GM21360 (cell line): ENCODE measurements at regions not wholly inside any gene's neighbourhood (a gene's known extent, or its start where the extent isn't known, plus 50 kb on each side); places are given as distances from the start of the nearest gene placed in this dataset.
"Not testable (repeated sequence)": the region's sequence is repeated elsewhere in the genome, so short reads cannot be mapped to it uniquely, and the experiment has no call there.

Source experiments
- ATAC-seq: cut with Tn5 transposase; IDR thresholded peaks from one replicate; pipeline ENCODE4 v1.9.1; 2021; ENCODE audit warnings: mild to moderate bottlenecking, moderate library complexity; ENCODE audit not compliant: unreplicated experiment

DNA sequence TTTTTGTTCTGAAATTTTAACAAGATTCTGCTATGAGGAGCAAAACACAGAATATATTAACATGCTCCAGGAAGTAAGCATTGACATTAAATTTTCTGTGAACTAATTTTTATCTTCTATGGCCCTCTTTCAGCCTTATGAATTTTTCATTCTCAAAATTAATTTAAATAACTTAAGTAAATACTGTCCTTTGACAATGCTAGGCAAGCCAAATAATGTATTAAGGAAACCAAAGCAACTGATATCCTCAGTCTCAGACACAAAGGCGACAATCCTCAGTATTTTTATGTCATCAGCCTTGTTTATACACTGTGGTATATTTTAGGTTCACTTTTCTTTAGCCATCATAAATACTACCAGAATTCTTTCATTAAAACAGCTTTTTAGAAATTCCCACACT, 159.8 kb downstream of the CGGBP1 start:
- ATAC-seq, result no peak

DNA sequence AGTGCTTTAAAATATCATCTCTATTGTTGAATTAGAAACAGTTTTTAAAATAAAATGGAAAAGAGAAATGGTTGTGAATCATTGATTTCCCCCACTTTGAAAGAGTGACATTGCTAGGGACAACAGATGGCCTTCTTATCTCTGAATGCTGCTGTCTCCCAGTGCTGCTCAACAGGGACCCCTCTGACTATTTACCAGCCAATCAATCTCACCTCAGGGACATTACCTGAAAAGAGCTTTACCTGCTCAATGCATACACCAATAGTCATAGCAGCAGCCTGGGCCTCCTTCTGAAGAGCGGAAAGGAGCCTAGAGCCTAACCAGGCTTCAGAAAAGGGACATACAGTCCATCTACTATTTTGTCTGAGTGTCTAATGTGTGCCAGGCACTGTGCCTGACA, 162.8 kb downstream of the CGGBP1 start:
- no peak for ATAC-seq

DNA sequence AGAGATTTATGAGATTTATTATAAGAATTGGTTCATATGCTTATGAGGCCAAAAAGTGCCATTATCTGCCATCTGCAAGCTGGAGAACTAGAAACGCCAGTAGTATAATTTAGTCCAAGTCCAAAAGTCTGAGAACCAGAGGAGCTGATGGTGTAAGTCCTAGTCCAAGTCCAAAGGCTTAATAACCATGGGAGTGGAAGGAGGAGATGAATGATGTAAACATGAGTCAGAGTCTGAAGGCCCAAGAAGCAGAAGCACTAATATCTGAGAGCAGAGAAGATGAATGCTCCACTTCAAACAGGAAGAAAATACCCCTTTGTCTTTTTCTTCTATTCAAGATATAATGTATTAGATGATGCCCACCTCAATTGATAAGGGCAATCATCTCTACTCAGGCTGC, 185.7 kb downstream of the CGGBP1 start:
- no peak for ATAC-seq

DNA sequence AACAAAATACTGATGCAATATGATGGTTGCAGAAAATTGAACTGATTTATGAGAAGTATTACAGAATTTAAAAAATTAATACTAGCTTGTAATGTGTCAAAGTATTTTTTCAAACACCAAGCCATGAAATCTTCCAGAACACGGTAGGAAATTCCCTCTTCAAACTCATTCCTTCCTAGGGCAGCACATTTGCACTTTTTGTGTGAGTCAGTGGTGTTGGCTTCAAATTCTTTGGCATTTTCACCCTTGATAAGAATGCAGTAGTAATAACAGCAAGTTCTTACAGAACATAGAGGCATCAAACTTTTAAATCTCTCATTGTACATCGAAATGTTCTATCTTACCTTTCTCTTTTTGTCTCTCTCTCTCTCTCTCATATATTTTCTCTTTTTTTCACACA, 191.8 kb downstream of the CGGBP1 start:
- no peak for ATAC-seq

DNA sequence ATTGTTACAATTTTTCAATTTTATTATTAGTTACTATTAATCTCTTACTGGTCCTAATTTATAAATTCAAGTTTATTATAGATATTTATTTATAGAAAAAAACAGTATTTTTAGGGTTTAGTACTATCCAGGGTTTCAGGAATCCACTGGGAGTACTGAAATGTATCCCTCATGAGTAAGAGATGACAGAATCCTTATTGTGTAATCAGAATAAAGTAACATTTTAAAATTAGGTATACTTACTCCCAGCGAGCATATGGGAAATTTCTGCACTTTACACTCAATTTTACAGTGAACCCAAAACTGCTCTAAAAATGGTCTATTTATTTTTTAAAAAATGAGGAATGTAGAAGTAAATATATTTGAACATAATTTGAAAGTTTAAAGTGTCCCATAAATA, 202.7 kb downstream of the CGGBP1 start:
- ATAC-seq, result no peak

DNA sequence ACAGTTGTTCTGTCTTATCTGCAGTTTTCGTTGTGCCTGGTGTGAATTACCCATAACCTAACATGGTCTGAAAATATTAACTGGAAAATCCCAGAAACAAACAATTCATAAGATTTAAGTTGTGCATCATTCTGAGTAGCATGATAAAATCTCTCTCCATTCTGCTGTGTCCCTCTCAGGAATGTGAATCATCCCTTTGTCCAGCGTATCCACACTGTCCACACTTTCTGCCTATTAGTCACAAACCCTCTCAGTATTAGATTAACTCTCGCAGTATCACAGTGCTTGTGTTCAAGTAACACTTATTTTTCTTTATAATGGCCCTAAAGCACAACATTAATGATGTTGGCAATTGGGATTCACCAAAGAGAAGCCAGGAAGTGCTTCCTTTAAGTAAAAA, 203.2 kb downstream of the CGGBP1 start:
- no peak for ATAC-seq

DNA sequence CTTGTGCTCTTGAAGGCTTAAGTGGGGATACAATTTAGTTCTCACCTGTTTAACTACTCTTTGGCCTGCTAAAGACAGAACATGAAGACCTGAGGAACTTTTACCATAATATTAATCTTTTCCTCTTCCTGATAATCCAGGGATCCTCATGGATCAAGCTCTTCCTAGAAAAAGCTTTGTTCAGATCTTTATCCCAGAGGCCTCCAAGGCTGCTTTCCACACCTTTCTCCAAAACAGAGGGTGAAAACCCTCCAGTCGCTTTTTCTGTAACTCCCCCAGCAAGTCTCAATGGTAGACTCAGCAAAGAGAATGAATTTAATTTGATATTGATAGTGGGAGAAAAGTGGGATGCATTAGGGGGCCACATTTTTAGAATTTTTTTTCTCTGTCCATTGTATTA, 203.6 kb downstream of the CGGBP1 start:
- no peak for ATAC-seq

DNA sequence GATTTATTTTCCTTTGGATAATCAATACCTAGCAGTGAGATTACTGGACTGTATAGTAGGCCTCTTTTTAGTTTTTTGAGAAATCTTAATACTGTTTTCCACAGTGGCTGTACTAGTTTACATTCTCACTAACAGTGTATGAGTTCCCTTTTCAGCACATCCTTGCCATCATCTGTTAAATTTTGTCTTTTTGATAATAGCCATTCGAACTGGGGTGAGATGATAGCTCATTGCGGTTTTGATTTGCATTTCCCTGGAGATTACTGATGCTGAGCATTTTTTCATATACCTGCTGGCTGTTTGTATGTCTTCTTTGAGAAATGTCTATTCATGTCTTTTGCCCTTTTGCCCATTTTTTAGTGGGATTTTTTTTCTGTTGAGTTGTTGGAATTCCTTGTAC, 210.8 kb downstream of the CGGBP1 start:
- ATAC-seq, result no peak

DNA sequence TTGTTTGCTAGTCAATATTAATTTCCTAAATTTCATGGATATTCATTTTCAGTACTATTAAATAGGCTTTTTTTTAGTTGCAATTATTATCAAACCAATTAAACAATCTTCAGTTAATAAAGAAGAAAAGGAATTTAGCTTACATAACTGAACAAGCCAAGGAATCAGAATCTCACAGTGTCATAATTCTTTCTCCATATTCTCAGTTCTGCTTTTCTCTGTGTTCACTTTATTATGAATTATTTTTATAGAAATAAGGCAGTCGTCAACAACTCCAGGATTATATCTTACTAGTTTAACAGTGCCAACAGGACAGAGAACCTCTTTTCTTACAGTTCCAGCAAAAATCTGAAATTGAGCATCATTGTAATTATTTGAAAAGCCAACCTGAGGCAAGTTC, 221.7 kb downstream of the CGGBP1 start:
- no peak for ATAC-seq

DNA sequence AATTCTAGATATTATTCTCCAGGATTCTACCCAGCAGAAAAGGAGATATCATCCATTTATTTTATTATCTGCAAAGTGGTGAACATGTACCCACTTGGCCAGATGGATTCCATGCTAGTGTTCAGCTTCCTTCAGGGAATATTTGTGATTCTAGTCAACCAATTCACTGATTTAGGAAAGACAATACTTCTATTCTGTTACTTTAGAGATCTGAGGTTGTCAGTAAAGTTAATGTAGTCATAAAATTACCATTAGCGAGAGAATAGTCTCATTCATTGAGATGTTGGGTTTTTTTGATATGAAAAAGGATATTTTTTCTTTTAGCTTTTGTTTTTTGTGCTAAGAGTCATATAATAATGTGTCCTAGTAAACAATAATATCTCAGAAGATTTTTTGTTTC, 222.8 kb downstream of the CGGBP1 start:
- no peak for ATAC-seq

DNA sequence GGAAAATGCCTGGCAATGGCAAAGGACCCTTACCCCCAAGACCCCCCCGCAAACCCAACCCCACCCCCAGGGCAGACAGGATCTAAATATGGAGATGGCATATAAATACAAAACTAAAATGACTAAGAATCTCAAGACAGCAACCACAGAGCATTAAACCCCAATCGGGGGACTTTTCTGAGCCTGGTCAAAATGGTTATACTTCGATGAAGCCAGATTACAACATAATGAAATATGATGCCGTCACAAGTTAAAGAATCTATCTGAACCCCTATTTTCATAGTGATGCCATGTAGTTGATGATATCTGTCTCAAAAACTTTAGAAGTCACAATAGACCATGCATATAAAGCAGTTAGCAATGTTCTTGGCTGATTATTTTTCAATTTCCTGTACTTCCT, 223.6 kb downstream of the CGGBP1 start:
- ATAC-seq, result no peak

DNA sequence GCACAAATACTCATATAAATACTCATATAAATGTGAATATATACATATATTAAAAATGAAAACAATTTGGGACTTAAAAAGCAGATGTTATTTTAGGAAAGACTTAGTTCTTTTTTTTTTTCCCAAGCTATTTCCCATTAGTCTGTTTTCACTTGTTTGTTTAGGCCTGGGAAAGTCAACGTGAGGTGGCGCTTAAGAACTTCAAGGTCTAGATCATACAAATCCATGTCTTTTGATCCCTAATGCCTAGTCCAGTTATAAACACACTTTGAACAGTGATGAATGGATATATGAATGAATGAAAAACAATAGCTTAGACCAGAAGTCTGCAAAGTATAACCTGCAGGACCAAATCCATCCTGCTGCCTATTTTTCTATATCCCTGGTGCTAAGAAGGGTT, 224.5 kb downstream of the CGGBP1 start:
- no peak for ATAC-seq

DNA sequence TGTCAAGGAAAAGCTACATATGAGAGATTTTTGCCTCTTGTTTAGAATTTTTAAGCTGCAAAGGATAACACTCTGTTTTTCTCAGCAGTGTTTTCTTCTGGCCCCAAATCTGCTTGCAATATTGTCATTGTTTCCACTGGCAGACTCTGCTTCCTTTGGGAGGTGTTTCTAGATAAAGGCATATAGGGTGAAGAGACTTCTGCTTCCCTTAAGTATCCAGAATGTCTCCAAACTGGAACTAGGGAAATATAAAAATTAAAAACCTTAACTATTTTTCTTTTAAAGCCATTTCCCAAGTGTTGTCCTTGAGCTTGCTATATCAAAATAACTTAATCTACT, 225.8 kb downstream of the CGGBP1 start:
- ATAC-seq, result no peak

DNA sequence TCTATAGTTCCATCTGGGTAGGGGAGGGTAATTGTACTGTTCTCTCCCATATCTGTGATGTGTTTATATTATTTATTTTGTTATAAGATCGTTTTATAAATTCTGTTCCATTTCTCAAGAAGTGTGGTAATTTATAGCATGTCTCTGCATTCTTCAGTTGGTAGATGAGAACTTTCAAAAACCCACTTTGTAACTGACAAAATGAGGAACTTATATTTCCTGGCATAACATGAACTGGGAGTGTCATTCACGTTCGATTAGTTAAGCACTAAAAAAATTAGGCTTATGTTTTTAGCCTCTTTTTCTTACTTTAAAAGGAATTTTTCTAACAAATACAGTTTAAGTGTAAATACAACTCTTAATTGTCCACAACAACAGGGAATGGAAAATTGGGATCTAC, 230.8 kb downstream of the CGGBP1 start:
- ATAC-seq, result no peak

DNA sequence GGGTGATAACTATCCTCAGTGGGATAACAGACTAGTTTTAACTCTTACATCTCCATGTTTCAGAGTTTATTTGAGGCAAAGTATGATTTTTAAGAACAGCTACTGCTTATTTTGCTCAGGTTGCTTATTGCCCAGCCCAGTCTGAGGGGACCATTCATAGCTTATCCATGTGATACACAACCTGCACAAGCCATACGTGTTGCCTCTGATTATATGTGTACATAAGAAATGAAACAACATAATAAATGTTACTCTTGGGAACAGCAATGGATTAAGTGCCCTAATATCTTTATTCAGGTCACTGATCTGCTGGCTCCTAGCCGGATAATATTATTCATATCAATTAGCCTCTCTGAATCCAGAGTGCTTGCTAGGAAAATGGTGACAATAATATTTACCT, 236.2 kb downstream of the CGGBP1 start:
- ATAC-seq, result no peak

DNA sequence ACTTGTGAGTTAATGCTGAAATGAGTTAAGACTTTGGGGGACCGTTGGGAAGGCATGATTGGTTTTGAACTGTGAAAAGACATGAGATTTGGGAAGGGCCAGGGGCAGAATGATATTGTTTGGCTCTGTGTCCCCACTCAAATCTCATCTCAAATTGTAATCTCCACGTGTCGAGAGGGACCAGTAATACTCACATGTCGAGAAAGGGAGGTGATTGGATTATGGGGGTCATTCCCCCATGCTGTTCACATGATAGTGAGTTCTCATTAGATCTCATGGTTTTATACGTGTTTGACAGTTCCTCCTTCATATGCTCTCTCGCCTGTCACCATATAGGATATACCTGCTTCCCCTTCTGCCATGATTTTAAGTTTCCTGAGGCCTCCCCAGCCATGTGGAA, 245.3 kb downstream of the CGGBP1 start:
- ATAC-seq, result not testable (repeated sequence)

DNA sequence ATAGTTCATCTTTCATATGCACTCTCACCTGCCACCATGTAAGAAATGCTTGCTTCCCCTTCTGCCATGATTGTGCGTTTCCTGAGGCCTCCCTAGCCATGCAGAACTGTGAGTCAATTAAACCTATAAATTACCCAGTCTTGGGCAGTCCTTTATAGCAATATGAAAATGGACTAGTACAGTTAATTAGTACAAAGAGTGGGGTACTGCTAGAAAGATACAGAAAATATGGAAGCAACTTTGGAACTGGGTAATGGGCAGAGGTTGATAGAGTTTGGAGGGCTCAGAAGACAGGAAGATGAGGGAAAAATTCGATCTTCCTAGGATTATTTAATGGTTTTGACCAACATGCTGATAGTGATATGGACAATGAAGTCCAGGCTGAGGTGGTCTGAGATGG, 246.9 kb downstream of the CGGBP1 start:
- ATAC-seq, result no peak

DNA sequence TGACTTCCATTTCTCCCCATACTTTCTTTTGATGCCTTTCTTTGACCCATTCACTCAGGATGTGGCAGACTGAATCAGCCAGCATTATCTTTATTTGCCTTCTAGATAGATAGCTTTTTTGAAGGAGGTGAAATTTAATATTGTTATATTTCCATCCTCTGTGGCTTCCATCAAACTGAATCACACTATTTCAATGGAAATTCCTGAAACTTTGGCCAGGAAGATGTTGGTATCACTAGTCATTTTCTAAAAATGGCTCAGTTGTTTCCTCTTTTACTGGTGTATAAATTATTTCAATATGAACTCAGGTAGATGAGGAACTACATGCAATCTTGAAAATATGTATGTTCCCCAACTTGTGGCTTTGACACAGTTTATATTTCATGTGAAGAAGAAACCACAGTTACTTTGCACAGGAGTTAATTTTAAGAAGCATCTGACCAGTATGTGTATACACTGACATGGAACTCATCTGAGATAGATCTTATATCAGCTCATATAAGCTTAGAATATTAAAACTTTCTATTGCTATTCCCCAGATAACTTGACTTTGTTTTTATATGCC, 248.3 kb downstream of the CGGBP1 start:
- no peak for ATAC-seq

DNA sequence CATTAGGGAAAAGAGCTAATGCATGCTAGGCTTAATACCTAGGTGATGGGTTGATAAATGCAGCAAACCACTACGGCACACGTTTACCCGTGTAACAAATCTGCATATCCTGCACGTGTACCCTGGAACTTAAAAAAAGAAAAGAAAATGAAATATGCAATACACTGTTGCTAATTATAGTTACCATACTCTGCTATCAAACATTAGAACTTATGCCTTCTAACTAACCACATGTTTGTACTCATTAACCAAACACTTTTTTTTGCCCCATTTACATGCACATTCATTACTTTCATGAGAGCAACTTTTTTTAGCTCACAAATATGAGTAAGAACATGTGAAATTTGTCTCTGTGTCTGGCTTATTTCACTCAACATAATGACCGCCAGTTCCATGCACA, 253.1 kb downstream of the CGGBP1 start:
- ATAC-seq, result no peak

DNA sequence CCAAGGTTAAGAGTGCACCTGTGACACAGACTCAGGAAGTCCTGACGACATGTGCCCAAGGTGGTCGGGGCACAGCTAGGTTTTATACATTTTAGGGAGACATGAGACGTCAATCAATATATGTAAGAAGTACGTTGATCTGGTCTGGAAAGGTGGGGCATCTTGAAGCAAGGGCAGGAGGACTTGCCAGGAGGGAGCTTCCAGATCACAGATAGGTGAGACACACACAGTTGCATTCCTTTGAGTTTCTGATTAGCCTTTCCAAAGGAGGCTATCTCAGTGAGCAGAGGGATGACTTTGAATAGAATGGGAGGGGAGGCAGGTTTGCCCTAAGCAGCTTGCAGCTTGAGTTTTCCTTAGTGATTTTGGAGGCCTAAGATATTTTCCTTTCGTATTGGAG, 257.4 kb downstream of the CGGBP1 start:
- no peak for ATAC-seq

DNA sequence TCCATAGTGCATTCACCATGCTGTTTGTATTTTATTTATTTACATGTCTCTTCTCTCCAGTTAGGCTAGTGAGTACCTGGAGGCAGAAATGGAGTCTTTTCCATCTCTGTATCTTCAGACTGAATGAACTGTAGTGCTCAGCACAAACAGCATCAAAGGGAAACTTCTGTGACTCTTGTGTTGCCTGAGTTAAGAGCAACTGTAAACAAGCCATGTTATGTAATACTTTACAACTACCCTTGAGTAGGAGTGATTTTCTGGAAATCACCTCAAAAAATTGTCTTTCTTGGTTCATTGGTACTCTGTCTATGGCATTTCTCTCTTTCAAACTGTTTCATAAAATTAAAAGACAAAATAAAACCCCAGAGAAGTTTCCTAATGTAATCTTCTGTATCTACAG, 258.3 kb downstream of the CGGBP1 start:
- no peak for ATAC-seq

DNA sequence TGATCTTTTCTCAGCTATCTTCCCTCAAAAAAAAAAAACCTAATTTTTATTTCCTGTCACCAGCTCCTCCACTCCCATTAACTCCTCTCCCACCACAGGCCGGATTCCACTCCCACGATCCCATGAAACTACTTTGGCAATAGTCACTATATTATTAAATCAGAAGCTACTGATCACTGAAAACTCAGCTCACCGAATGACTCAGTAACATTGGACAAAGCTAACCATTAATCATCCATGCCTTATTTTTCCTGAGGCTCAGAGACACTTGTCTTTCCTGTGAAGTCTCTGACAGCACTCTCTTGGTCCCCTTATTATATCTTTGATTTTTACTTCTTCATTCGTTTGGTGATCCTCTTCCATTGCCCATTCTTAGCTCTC, 260.2 kb downstream of the CGGBP1 start:
- ATAC-seq, result no peak

DNA sequence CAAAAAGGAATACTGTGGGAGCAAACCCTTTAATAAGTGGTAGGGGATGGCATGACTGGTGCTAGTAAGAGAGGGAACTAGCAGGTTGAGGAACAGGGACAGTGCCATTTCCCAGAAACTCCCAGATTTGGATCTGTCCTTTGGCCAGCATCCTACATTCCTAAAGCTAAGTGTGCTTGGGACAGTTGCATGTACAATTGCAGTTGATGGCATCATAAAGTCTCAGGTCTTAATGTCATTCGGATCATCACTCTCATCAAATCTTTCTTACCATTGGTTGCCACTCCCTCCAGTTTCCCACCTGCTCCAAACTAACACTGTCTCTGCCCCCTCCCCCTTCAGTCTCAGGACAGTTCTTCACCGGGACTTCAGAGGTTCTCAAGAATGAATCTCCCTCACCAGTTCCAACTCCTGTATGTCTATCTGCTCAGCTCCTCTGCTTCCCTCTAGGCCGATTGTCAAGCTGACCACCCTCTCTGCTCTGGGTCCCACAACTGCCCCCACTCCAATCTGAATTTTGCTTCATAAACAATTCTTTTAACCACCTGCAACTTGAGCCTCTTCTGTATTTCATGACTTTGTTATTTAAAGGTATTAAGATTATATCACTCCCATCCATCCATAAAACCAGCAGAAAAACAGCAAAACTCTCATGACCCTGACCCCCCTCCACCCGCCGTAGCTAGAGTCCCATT, 260.8 kb downstream of the CGGBP1 start:
- no peak for ATAC-seq

DNA sequence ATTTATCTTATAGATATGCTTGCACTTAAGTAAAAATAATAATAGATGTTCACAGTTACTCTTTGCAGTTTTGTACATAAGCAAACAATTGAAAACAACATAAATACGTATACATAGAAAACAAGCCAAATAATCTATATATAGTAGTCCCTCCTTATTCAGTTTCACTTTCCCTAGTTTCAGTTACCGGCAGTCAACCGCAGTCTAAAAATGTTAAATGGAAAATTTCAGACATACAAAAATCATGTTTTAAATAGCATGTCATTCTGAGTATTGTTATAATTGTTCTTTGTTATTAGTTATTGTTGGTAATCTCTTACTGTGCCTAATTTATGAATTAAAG, 262.0 kb downstream of the CGGBP1 start:
- ATAC-seq, result no peak
